ENCODE measurements at regions not wholly inside any gene's neighbourhood (a gene's known extent, or its start where the extent isn't known, plus 50 kb on each side); places are given as distances from the start of the nearest gene placed in this dataset.
"Not testable (repeated sequence)": the region's sequence is repeated elsewhere in the genome, so short reads cannot be mapped to it uniquely, and the experiment has no call there.

GRCh38 chr2:182646763-182647498 is 69.1 kb upstream of the DNAJC10 start:
- no peak for DNase-seq

DNA sequence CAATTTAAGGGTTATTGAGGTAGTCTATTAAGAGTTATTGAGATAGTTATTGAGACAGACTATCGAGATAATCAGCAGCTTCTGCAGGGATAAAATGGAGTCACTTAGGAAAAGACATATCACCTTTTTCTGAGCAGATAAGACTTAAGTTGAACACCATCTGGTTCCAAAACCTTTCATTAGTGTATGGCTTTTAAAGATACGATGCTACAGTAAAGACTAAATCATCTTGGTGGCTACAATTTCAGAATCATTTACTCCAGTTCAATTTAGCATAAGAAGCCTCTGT is 68.6 kb upstream of the DNAJC10 start:
- no peak for DNase-seq

GRCh38 chr2:182649316-182649715 is 66.7 kb upstream of the DNAJC10 start:
- no peak for DNase-seq

GRCh38 chr2:182650704-182651103 is 65.4 kb upstream of the DNAJC10 start:
- DNase-seq = no peak

DNA sequence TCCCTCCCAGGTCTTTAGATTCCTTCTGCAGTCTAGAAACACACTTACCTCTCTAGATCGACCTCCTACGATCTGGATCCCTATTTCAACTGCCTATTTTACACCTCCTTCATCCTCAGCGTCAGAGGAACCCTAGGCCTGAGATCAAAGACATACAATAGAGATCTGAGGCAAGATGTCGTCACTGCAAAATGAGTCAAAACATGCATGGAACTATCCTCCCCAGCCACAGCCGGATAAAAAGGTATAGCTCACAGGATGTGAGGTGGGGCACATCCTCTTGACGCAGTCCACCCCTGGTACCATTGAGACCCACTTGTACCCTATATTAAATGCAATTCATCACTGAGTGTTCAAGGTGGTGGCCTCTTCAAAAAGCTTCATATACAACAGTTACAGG is 63.7 kb upstream of the DNAJC10 start:
- peak; percentile 10 for DNase-seq

DNA sequence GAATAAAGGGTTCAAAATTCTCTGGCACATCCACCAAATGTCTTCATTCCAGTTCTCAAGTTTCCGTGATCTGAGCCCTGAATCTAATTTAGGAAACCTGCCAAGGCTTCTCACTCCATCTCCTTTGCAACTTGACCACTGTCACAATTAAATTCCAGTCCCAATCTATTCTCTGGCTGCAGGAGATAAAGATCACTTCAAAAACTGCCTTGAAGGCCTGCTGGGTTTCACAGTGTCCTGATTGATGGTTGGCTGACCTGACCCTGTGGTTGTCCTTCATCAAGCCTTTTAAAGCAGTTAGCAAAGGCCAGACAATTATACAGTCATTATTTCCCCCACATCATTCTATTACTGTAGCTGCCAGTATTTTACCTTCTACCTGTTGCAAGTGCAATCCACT is 60.3 kb upstream of the DNAJC10 start:
- no peak for DNase-seq

DNA sequence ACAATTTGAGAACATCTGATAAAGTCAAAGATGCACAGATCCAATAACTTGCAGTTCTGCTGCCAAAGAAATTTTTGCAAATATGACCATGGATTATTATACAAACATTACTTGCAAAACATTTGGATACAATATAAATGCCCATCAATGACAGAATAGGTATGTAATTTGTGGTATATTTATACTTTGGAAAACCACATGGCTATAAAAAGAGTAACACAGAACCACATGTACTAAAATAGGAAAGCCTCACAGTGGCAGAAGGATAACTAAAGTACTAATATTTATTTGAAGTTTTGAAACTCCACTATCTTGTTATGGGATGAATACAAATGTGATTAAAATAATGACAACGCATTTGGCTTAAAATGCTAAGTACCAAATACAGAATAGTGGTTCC is 51.8 kb upstream of the DNAJC10 start:
- no peak for DNase-seq

GRCh38 chr2:182665500-182665899 is 50.6 kb upstream of the DNAJC10 start:
- not testable (repeated sequence) for DNase-seq
